ENCODE measurements at regions not wholly inside any gene's neighbourhood (a gene's known extent, or its start where the extent isn't known, plus 50 kb on each side); places are given as distances from the start of the nearest gene placed in this dataset.

- H4K8ac ChIP-seq (ENCODE audit: low read depth, low read length): no peak overlapping the region
- H3K4ac ChIP-seq (ENCODE audit: low read length): no peak overlapping the region
- no peaks in the 10 kb centered on the region for H3K27me3 ChIP-seq (ENCODE audit: control insufficient read depth in 3 of 3, insufficient read depth in 3 of 3, low read depth in 1 of 3, low read length in 3 of 3)
- H2AFZ ChIP-seq (ENCODE audit: low read length): no peak overlapping the region
- no peak overlapping the region for H2AK5ac ChIP-seq (ENCODE audit: low read depth, low read length)
- no peaks in the 10 kb centered on the region for H3K9me3 ChIP-seq (replicated peaks in 1 of 2; ENCODE audit: control insufficient read depth in 2 of 2, insufficient read depth in 1 of 2, low read depth in 1 of 2, low read length in 2 of 2)
- H2BK120ac ChIP-seq (ENCODE audit: low read depth, low read length): no peak overlapping the region
- peaks cover 0 to 2% of the 10 kb centered on the region in 2 donors for H3K4me1 ChIP-seq (ENCODE audit: control insufficient read depth in 2 of 2, insufficient read depth in 1 of 2, low read depth in 1 of 2, low read length in 2 of 2)
- H3K23ac ChIP-seq (ENCODE audit: low read depth, low read length, poor library complexity): no peak overlapping the region
- no CpG with 5 or more reads among the region's 1 CpG for WGBS, 2 donors (ENCODE audit: extremely low coverage in 2 of 2, insufficient read length in 2 of 2, insufficient replicate concordance in 1 of 2)
- H3K4me3 ChIP-seq (ENCODE audit: low read length in 2 of 2): no peak overlapping the region
- no peak overlapping the region for H3K4me2 ChIP-seq (ENCODE audit: insufficient read depth, low read length, poor library complexity, severe bottlenecking)
- H2BK12ac ChIP-seq (ENCODE audit: low read length): no peak overlapping the region
- H3K18ac ChIP-seq (ENCODE audit: low read length): no peak overlapping the region
- no peak overlapping the region for H3K9ac ChIP-seq (ENCODE audit: low read depth, low read length, poor library complexity)
- H3K79me1 ChIP-seq (ENCODE audit: low read depth, low read length): no peaks in the 10 kb centered on the region
- H4K91ac ChIP-seq (ENCODE audit: low read depth, low read length, poor library complexity): no peak overlapping the region
- no peak overlapping the region for H2BK5ac ChIP-seq (ENCODE audit: low read length)
- H3K27ac ChIP-seq (replicated peaks; ENCODE audit: low read length): no peak overlapping the region
- no peak overlapping the region for H2BK15ac ChIP-seq (ENCODE audit: low read length)
- H3K36me3 ChIP-seq (replicated peaks in 1 of 2; ENCODE audit: control insufficient read depth in 2 of 2, insufficient read depth in 2 of 2, low read length in 2 of 2): no peaks in the 10 kb centered on the region
- no peak for DNase-seq (ENCODE audit: low spot score)
- H3K14ac ChIP-seq (ENCODE audit: low read length): no peak overlapping the region
These were observed 504.4 kb downstream of the BCKDHB start for GRCh38 chr6:80610846-80611245.

- H3K9me3 ChIP-seq (replicated peaks in 1 of 2; ENCODE audit: control insufficient read depth in 2 of 2, insufficient read depth in 1 of 2, low read depth in 1 of 2, low read length in 2 of 2): no peaks in the 10 kb centered on the region
- H2BK120ac ChIP-seq (ENCODE audit: low read depth, low read length): no peak overlapping the region
- H2BK15ac ChIP-seq (ENCODE audit: low read length): no peak overlapping the region
- WGBS, 2 donors (ENCODE audit: extremely low coverage in 2 of 2, insufficient read length in 2 of 2, insufficient replicate concordance in 1 of 2): no CpG with 5 or more reads among the region's 1 CpG
- H3K14ac ChIP-seq (ENCODE audit: low read length): no peak overlapping the region
- H3K4me1 ChIP-seq (ENCODE audit: control insufficient read depth in 2 of 2, insufficient read depth in 1 of 2, low read depth in 1 of 2, low read length in 2 of 2): peaks cover 0 to 2% of the 10 kb centered on the region in 2 donors
- no peak overlapping the region for H3K9ac ChIP-seq (ENCODE audit: low read depth, low read length, poor library complexity)
- H3K79me1 ChIP-seq (ENCODE audit: low read depth, low read length): no peaks in the 10 kb centered on the region
- no peak overlapping the region for H3K4me2 ChIP-seq (ENCODE audit: insufficient read depth, low read length, poor library complexity, severe bottlenecking)
- no peak overlapping the region for H3K18ac ChIP-seq (ENCODE audit: low read length)
- no peak overlapping the region for H4K91ac ChIP-seq (ENCODE audit: low read depth, low read length, poor library complexity)
- H3K23ac ChIP-seq (ENCODE audit: low read depth, low read length, poor library complexity): no peak overlapping the region
- no peak overlapping the region for H2BK5ac ChIP-seq (ENCODE audit: low read length)
- no peak overlapping the region for H2AK5ac ChIP-seq (ENCODE audit: low read depth, low read length)
- no peak for DNase-seq (ENCODE audit: low spot score)
- H2BK12ac ChIP-seq (ENCODE audit: low read length): no peak overlapping the region
- no peak overlapping the region for H3K4me3 ChIP-seq (ENCODE audit: low read length in 2 of 2)
- H4K8ac ChIP-seq (ENCODE audit: low read depth, low read length): no peak overlapping the region
- H3K4ac ChIP-seq (ENCODE audit: low read length): no peak overlapping the region
- H2AFZ ChIP-seq (ENCODE audit: low read length): no peak overlapping the region
- no peaks in the 10 kb centered on the region for H3K36me3 ChIP-seq (replicated peaks in 1 of 2; ENCODE audit: control insufficient read depth in 2 of 2, insufficient read depth in 2 of 2, low read length in 2 of 2)
- H3K27ac ChIP-seq (replicated peaks; ENCODE audit: low read length): no peak overlapping the region
- H3K27me3 ChIP-seq (ENCODE audit: control insufficient read depth in 3 of 3, insufficient read depth in 3 of 3, low read depth in 1 of 3, low read length in 3 of 3): no peaks in the 10 kb centered on the region
These were observed 502.4 kb downstream of the BCKDHB start for GRCh38 chr6:80608881-80609280.

GRCh38 chr6:80607811-80608391, 501.4 kb downstream of the BCKDHB start:
- no CpG with 5 or more reads among the region's 4 CpGs for WGBS, 2 donors (ENCODE audit: extremely low coverage in 2 of 2, insufficient read length in 2 of 2, insufficient replicate concordance in 1 of 2)
- no peak overlapping the region for H2BK12ac ChIP-seq (ENCODE audit: low read length)
- H3K14ac ChIP-seq (ENCODE audit: low read length): no peak overlapping the region
- H3K4ac ChIP-seq (ENCODE audit: low read length): no peak overlapping the region
- no peaks in the 10 kb centered on the region for H3K27me3 ChIP-seq (ENCODE audit: control insufficient read depth in 3 of 3, insufficient read depth in 3 of 3, low read depth in 1 of 3, low read length in 3 of 3)
- no peak overlapping the region for H2AFZ ChIP-seq (ENCODE audit: low read length)
- no peak overlapping the region for H3K4me3 ChIP-seq (ENCODE audit: low read length in 2 of 2)
- no peaks in the 10 kb centered on the region for H3K36me3 ChIP-seq (replicated peaks in 1 of 2; ENCODE audit: control insufficient read depth in 2 of 2, insufficient read depth in 2 of 2, low read length in 2 of 2)
- H2AK5ac ChIP-seq (ENCODE audit: low read depth, low read length): no peak overlapping the region
- no peak overlapping the region for H3K4me2 ChIP-seq (ENCODE audit: insufficient read depth, low read length, poor library complexity, severe bottlenecking)
- H3K18ac ChIP-seq (ENCODE audit: low read length): no peak overlapping the region
- no peaks in the 10 kb centered on the region for H3K9me3 ChIP-seq (replicated peaks in 1 of 2; ENCODE audit: control insufficient read depth in 2 of 2, insufficient read depth in 1 of 2, low read depth in 1 of 2, low read length in 2 of 2)
- no peak overlapping the region for H4K91ac ChIP-seq (ENCODE audit: low read depth, low read length, poor library complexity)
- H3K79me1 ChIP-seq (ENCODE audit: low read depth, low read length): no peaks in the 10 kb centered on the region
- H3K23ac ChIP-seq (ENCODE audit: low read depth, low read length, poor library complexity): no peak overlapping the region
- no peak overlapping the region for H3K9ac ChIP-seq (ENCODE audit: low read depth, low read length, poor library complexity)
- H3K4me1 ChIP-seq (ENCODE audit: control insufficient read depth in 2 of 2, insufficient read depth in 1 of 2, low read depth in 1 of 2, low read length in 2 of 2): peaks cover 0 to 2% of the 10 kb centered on the region in 2 donors
- no peak overlapping the region for H4K8ac ChIP-seq (ENCODE audit: low read depth, low read length)
- no peak overlapping the region for H2BK15ac ChIP-seq (ENCODE audit: low read length)
- no peak overlapping the region for H2BK5ac ChIP-seq (ENCODE audit: low read length)
- H2BK120ac ChIP-seq (ENCODE audit: low read depth, low read length): no peak overlapping the region
- DNase-seq (ENCODE audit: low spot score): no peak
- H3K27ac ChIP-seq (replicated peaks; ENCODE audit: low read length): no peak overlapping the region

GRCh38 chr6:80605165-80605989, 498.9 kb downstream of the BCKDHB start:
- H4K8ac ChIP-seq (ENCODE audit: low read depth, low read length): no peak overlapping the region
- peak; percentile 30 for DNase-seq (ENCODE audit: low spot score)
- H3K4me3 ChIP-seq (ENCODE audit: low read length in 2 of 2): no peak overlapping the region
- H3K9ac ChIP-seq (ENCODE audit: low read depth, low read length, poor library complexity): no peak overlapping the region
- no peaks in the 10 kb centered on the region for H3K9me3 ChIP-seq (replicated peaks in 1 of 2; ENCODE audit: control insufficient read depth in 2 of 2, insufficient read depth in 1 of 2, low read depth in 1 of 2, low read length in 2 of 2)
- no peak overlapping the region for H3K18ac ChIP-seq (ENCODE audit: low read length)
- H3K79me1 ChIP-seq (ENCODE audit: low read depth, low read length): no peaks in the 10 kb centered on the region
- H3K4ac ChIP-seq (ENCODE audit: low read length): no peak overlapping the region
- no peak overlapping the region for H2BK15ac ChIP-seq (ENCODE audit: low read length)
- no peak overlapping the region for H3K27ac ChIP-seq (replicated peaks; ENCODE audit: low read length)
- H3K14ac ChIP-seq (ENCODE audit: low read length): no peak overlapping the region
- peaks cover 0 to 2% of the 10 kb centered on the region in 2 donors for H3K4me1 ChIP-seq (ENCODE audit: control insufficient read depth in 2 of 2, insufficient read depth in 1 of 2, low read depth in 1 of 2, low read length in 2 of 2)
- H2BK120ac ChIP-seq (ENCODE audit: low read depth, low read length): no peak overlapping the region
- no peak overlapping the region for H2AK5ac ChIP-seq (ENCODE audit: low read depth, low read length)
- H2BK12ac ChIP-seq (ENCODE audit: low read length): no peak overlapping the region
- no peak overlapping the region for H3K23ac ChIP-seq (ENCODE audit: low read depth, low read length, poor library complexity)
- no peak overlapping the region for H2AFZ ChIP-seq (ENCODE audit: low read length)
- no peaks in the 10 kb centered on the region for H3K27me3 ChIP-seq (ENCODE audit: control insufficient read depth in 3 of 3, insufficient read depth in 3 of 3, low read depth in 1 of 3, low read length in 3 of 3)
- H3K4me2 ChIP-seq (ENCODE audit: insufficient read depth, low read length, poor library complexity, severe bottlenecking): no peak overlapping the region
- no CpG with 5 or more reads among the region's 4 CpGs for WGBS, 2 donors (ENCODE audit: extremely low coverage in 2 of 2, insufficient read length in 2 of 2, insufficient replicate concordance in 1 of 2)
- H4K91ac ChIP-seq (ENCODE audit: low read depth, low read length, poor library complexity): no peak overlapping the region
- H2BK5ac ChIP-seq (ENCODE audit: low read length): no peak overlapping the region
- no peaks in the 10 kb centered on the region for H3K36me3 ChIP-seq (replicated peaks in 1 of 2; ENCODE audit: control insufficient read depth in 2 of 2, insufficient read depth in 2 of 2, low read length in 2 of 2)

Data from neuronal stem cell (in vitro differentiated cells).